ENCODE measurements at regions not wholly inside any gene's neighbourhood (a gene's known extent, or its start where the extent isn't known, plus 50 kb on each side); places are given as distances from the start of the nearest gene placed in this dataset.
A peak's percentile ranks its signal among the peaks of the same experiment; 100 is the strongest.
"Not testable (repeated sequence)": the region's sequence is repeated elsewhere in the genome, so short reads cannot be mapped to it uniquely, and the experiment has no call there.

DNA sequence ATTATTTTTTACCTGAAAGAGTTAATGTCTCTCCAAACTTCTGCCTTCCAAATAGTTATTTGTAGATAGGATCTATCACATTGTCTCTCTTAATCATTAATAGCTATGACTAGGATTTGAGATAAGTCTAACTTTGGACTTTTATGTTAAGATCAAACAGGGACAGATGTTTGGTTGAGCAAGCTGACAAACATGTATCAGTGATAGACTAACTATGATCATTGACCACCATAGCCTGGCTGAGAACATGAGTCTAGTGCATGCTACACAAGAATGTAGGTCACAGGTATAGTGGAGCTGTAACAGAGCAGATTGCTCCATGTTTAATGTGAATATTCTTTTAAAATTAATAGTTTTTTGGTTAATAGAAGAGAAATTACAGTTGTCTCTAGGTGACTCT lies 52.0 kb downstream of the SYT15B start:
- H3K4me1 ChIP-seq (ENCODE audit: control insufficient read depth, insufficient read depth, low read length); H3K36me3 ChIP-seq (ENCODE audit: insufficient read depth, low read length); H3K9me3 ChIP-seq (replicated peaks; ENCODE audit: low read length); H3K27me3 ChIP-seq (ENCODE audit: control insufficient read depth, insufficient read depth, low read length); H3K4me3 ChIP-seq (ENCODE audit: low read length); H3K4me2 ChIP-seq (ENCODE audit: low read length); H3K9ac ChIP-seq (ENCODE audit: low read depth, low read length): not testable (repeated sequence)

DNA sequence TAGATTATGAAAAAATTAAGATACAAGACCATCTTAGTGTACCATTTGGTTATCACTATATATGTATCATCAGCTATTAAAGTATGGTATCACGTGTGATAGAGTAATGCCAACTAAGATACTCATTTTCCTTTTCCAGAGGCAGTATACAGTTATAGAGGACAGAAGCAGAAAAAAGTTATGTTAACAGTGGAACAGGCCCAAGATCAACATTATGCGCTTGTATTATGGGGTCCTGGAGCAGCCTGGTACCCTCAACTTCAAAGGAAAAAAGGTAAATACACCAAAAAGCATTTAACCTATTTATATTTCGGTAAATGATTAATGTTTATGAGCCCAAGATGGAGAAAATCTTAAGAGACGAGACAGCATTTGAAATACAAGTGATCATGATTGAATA lies 52.9 kb downstream of the SYT15B start:
- H3K36me3 ChIP-seq (ENCODE audit: insufficient read depth, low read length); H3K4me3 ChIP-seq (ENCODE audit: low read length); H3K27me3 ChIP-seq (ENCODE audit: control insufficient read depth, insufficient read depth, low read length); H3K4me2 ChIP-seq (ENCODE audit: low read length); H3K9ac ChIP-seq (ENCODE audit: low read depth, low read length); H3K9me3 ChIP-seq (replicated peaks; ENCODE audit: low read length); H3K4me1 ChIP-seq (ENCODE audit: control insufficient read depth, insufficient read depth, low read length): not testable (repeated sequence)

DNA sequence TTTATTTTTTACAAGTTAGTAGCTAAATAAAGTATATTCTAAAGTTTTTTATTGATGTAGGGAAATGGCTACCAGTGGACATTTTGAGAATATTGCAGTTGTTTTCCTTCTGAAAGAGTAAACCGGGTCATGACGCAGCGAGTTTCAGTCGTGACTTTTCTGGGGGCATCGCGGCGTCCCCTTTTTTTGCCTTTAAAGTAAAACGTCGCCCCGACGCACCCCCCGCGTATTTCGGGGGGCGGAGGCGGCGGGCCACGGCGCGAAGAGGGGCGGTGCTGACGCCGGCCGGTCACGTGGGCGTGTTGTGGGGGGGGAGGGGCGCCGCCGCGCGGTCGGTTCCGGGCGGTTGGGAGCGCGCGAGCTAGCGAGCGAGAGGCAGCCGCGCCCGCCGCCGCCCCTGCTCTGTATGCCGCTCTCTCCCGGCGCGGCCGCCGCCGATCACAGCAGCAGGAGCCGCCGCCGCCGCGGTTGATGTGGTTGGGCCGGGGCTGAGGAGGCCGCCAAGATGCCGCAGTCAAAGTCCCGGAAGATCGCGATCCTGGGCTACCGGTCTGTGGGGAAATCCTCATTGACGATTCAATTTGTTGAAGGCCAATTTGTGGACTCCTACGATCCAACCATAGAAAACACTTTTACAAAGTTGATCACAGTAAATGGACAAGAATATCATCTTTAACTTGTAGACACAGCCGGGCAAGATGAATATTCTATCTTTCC lies 57.5 kb downstream of the SYT15B start:
- peak overlapping the region; percentile 70 for H3K9ac ChIP-seq (ENCODE audit: low read depth, low read length)
- H3K36me3 ChIP-seq (ENCODE audit: insufficient read depth, low read length); H3K4me1 ChIP-seq (ENCODE audit: control insufficient read depth, insufficient read depth, low read length); H3K27me3 ChIP-seq (ENCODE audit: control insufficient read depth, insufficient read depth, low read length); H3K9me3 ChIP-seq (replicated peaks; ENCODE audit: low read length): not testable (repeated sequence)
- peak overlapping the region; percentile 52 for H3K4me3 ChIP-seq (ENCODE audit: low read length)
- peak overlapping the region; percentile 41 for H3K4me2 ChIP-seq (ENCODE audit: low read length)

DNA sequence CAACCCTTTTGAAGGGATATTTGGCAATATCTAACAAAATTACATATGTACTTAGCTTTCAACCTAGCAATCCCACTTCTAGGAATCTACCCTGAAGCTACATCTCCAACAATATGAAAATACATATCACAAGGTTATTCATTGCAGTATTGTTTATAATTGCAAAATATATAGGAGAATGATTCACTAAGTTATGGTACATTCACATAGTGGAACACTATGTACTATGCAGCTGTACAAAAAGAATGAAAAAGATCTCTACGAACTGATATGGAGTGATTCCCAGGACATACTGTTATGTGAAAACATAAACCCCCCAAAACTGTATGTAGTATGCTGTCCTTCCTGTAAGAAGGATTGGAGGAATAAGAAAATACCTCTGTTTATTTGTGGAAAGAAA lies 62.1 kb downstream of the SYT15B start:
- H3K4me1 ChIP-seq (ENCODE audit: control insufficient read depth, insufficient read depth, low read length); H3K4me3 ChIP-seq (ENCODE audit: low read length); H3K9me3 ChIP-seq (replicated peaks; ENCODE audit: low read length): not testable (repeated sequence)

DNA sequence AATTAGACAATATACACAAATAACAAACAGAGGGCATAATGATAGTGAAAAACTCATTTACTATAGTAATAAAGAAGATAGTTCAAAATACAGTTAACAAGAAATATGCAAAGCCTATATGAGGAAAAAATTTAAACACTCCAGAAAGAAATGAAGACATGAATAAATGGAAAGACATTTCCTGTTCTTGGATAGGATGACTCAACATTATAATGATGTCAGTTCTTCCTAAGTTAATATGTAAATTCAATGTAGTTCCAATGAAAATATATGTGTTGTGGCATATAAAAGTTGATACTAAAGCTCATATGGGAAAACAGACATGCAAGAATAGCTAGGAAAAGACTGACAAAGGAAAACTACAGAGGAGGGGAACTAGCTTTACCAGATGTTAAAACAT lies 63.5 kb downstream of the SYT15B start:
- H3K4me3 ChIP-seq (ENCODE audit: low read length); H3K4me1 ChIP-seq (ENCODE audit: control insufficient read depth, insufficient read depth, low read length); H3K9ac ChIP-seq (ENCODE audit: low read depth, low read length); H3K27me3 ChIP-seq (ENCODE audit: control insufficient read depth, insufficient read depth, low read length); H3K36me3 ChIP-seq (ENCODE audit: insufficient read depth, low read length); H3K4me2 ChIP-seq (ENCODE audit: low read length); H3K9me3 ChIP-seq (replicated peaks; ENCODE audit: low read length): not testable (repeated sequence)

More for the DNA sequence above, 62.1 kb downstream of the SYT15B start:
- peak overlapping the region; percentile 59 for H3K4me2 ChIP-seq (ENCODE audit: low read length)
- H3K9ac ChIP-seq (ENCODE audit: low read depth, low read length), result peak overlapping the region; percentile 41
- not testable (repeated sequence) for H3K27me3 ChIP-seq (ENCODE audit: control insufficient read depth, insufficient read depth, low read length); H3K36me3 ChIP-seq (ENCODE audit: insufficient read depth, low read length)

DNA sequence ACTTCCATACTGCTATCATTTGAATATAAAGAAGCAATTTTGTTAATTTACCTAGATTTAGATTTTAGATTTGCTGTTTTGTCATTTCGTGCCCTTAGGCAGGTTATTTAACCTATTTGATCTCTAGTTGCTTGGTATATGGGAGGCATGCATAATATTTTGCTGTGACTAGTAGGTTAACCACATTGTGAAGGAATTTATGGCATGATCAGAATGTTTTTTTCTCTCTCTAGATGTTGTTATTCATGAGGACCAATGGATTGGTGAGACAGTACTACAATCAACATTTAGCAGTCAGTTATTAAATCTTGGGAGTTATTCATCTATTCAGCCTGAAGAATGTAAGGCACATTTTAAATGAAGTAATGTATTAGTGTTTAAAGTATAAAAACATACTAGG lies 67.2 kb downstream of the SYT15B start:
- H3K9me3 ChIP-seq (replicated peaks; ENCODE audit: low read length); H3K4me3 ChIP-seq (ENCODE audit: low read length); H3K9ac ChIP-seq (ENCODE audit: low read depth, low read length); H3K27me3 ChIP-seq (ENCODE audit: control insufficient read depth, insufficient read depth, low read length); H3K4me1 ChIP-seq (ENCODE audit: control insufficient read depth, insufficient read depth, low read length); H3K4me2 ChIP-seq (ENCODE audit: low read length); H3K36me3 ChIP-seq (ENCODE audit: insufficient read depth, low read length): not testable (repeated sequence)

DNA sequence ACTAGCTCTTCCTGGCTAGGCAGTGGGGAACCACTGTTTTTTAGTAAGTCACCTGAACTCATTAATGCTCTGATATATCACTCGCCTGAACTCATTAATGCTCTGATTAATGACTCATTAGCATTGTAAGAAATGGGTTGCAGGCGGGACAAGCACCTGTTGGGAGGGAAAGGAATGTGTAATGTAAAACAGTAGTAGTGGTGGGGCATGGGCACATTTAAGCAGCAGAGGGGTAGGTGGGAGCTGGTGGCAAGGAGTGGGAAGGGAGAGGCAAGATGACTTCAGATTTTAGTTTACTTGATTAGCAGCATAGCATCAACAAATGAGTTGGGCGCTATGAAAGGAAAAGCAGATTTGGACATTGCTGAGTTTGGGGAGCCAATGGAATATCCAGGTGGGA lies 68.2 kb downstream of the SYT15B start:
- H3K9ac ChIP-seq (ENCODE audit: low read depth, low read length); H3K27me3 ChIP-seq (ENCODE audit: control insufficient read depth, insufficient read depth, low read length); H3K4me3 ChIP-seq (ENCODE audit: low read length); H3K9me3 ChIP-seq (replicated peaks; ENCODE audit: low read length); H3K36me3 ChIP-seq (ENCODE audit: insufficient read depth, low read length); H3K4me1 ChIP-seq (ENCODE audit: control insufficient read depth, insufficient read depth, low read length); H3K4me2 ChIP-seq (ENCODE audit: low read length): not testable (repeated sequence)

DNA sequence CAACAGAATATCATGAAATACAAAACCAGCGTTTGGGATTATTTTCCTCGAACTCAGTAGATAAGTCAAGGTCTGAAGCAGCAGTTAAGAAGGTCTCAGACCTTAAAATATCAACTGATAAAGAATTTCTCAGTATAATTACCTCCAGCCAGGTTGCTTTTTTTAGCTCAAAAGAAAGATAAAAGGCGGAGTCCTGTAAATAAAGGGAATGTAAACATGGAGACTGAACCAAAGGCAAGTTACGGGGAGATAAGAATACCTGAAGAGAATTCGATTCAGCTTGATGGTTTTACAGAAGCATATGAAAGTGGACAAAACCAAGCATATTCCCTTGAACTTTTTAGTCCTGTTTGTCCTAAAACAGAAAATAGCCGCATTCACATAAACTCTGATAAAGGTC lies 73.1 kb downstream of the SYT15B start:
- H3K9ac ChIP-seq (ENCODE audit: low read depth, low read length); H3K27me3 ChIP-seq (ENCODE audit: control insufficient read depth, insufficient read depth, low read length); H3K36me3 ChIP-seq (ENCODE audit: insufficient read depth, low read length); H3K4me2 ChIP-seq (ENCODE audit: low read length); H3K9me3 ChIP-seq (replicated peaks; ENCODE audit: low read length); H3K4me3 ChIP-seq (ENCODE audit: low read length); H3K4me1 ChIP-seq (ENCODE audit: control insufficient read depth, insufficient read depth, low read length): not testable (repeated sequence)

DNA sequence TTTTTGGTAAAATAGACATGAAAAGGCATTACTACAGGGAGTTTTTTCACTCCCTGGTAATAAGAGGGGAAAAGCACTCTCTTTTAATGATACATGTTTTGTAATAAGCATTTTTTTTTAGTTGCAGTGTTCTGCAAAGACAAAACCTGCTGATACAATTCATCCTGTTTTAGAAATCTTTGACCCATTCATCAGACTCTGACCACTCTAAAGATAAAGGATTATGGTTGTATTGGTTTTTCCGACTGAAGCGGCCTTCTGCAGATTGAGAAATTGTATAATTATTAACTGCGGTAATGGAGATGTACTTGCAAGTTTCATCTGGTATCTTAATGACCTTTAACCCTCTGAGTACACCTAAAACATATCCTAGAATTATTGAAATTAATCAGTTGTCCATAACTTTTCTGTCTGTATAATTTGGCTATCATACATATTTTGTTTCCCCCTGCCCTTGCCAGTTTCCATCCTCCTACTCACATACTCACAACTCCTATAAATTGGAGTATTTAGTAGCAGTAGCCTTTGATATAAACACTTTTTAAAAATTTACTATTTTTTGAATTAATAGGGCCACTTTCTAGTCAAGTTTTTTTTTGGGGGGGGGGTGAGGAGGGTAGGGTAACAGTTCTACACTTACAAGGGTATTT lies 79.4 kb downstream of the SYT15B start:
- not testable (repeated sequence) for H3K4me1 ChIP-seq (ENCODE audit: control insufficient read depth, insufficient read depth, low read length); H3K36me3 ChIP-seq (ENCODE audit: insufficient read depth, low read length); H3K9me3 ChIP-seq (replicated peaks; ENCODE audit: low read length); H3K4me3 ChIP-seq (ENCODE audit: low read length); H3K27me3 ChIP-seq (ENCODE audit: control insufficient read depth, insufficient read depth, low read length); H3K9ac ChIP-seq (ENCODE audit: low read depth, low read length); H3K4me2 ChIP-seq (ENCODE audit: low read length)

DNA sequence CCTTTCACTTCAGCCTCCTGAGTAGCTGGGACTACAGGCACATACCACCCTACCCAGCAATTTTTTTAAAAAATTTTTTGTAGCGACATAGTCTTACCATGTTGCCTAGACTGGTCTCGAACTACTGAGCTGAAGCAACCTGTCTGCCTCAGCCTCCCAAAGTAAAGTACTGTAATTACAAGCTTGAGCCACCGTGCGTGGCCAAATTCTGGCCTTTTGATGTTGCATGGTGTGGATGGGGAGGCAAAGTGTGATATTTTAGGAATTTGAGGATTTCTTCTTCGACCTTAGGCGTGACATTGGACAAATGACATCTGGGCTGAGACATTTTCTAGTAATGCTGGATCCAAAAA lies 81.8 kb downstream of the SYT15B start:
- H3K36me3 ChIP-seq (ENCODE audit: insufficient read depth, low read length); H3K4me2 ChIP-seq (ENCODE audit: low read length); H3K4me3 ChIP-seq (ENCODE audit: low read length); H3K4me1 ChIP-seq (ENCODE audit: control insufficient read depth, insufficient read depth, low read length); H3K9me3 ChIP-seq (replicated peaks; ENCODE audit: low read length); H3K27me3 ChIP-seq (ENCODE audit: control insufficient read depth, insufficient read depth, low read length); H3K9ac ChIP-seq (ENCODE audit: low read depth, low read length): not testable (repeated sequence)

DNA sequence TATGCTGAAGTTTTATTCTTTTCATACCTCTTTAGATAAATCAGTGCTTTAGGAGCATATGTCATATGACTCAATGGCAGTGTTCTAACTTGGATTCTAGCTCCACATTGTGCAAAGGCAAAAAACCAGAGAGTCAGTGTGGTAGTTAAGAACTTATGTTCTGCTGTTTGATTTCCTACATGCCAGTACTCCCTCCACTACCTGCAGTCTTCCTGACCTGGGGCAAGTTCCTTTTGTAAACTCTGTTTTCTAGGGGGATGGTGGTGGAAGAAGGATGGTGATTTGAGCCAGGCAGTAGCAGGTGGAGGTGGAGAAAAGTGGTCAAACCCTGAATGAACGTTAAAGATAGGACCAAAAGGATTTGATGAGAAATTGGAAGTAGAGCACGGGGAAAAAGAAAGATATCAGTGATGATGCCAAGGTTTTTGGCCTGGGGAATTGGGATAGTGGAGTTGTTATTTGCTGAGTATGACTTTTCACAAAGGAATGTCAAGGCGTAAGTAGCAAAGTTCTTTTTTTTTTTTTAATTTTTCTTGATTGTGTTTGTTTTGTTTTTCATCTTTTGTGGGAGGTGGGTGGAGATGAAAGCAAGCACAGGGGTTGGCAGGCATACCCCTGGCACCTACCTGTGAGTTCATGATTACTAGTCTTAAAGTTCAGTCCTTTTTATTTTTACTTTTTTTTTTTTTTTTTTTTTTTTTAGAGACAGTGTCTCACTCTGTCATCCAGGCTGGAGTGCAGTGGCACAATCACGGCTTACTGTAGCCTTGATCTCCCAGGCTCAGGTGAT lies 82.3 kb downstream of the SYT15B start:
- not testable (repeated sequence) for H3K27me3 ChIP-seq (ENCODE audit: control insufficient read depth, insufficient read depth, low read length); H3K9me3 ChIP-seq (replicated peaks; ENCODE audit: low read length); H3K4me3 ChIP-seq (ENCODE audit: low read length); H3K4me2 ChIP-seq (ENCODE audit: low read length); H3K9ac ChIP-seq (ENCODE audit: low read depth, low read length); H3K36me3 ChIP-seq (ENCODE audit: insufficient read depth, low read length); H3K4me1 ChIP-seq (ENCODE audit: control insufficient read depth, insufficient read depth, low read length)

DNA sequence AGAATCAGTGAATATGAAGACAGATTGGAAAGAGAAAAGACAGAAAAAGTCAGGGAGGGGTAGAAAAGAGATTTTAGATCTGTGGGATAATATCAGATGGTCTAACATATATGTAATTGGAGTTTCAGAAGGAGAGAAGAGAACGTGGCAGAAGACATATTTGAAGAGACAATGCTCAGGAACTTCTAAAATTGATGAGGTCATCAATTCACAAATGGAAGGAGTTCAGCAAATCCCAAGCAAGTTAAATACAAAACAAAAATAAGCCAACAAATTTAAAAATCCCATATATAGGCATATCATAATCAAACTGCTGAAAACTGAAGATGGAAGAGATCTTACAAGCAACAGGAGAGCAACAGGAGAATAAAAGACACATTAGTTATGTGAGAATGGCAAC lies 87.3 kb downstream of the SYT15B start:
- H3K9ac ChIP-seq (ENCODE audit: low read depth, low read length); H3K9me3 ChIP-seq (replicated peaks; ENCODE audit: low read length); H3K4me2 ChIP-seq (ENCODE audit: low read length); H3K4me1 ChIP-seq (ENCODE audit: control insufficient read depth, insufficient read depth, low read length); H3K27me3 ChIP-seq (ENCODE audit: control insufficient read depth, insufficient read depth, low read length); H3K36me3 ChIP-seq (ENCODE audit: insufficient read depth, low read length); H3K4me3 ChIP-seq (ENCODE audit: low read length): not testable (repeated sequence)

Measured in skeletal muscle satellite cell (primary cell).